Stimulated activated CD8-positive, alpha-beta memory T cell treated with anti-CD3 and anti-CD28 coated beads, Interleukin-4, amount 100 ng/mL, for 48 hours (primary cell): ENCODE measurements at regions not wholly inside any gene's neighbourhood (a gene's known extent, or its start where the extent isn't known, plus 50 kb on each side); places are given as distances from the start of the nearest gene placed in this dataset.

Experiments
- DNase-seq: peaks from one replicate; pipeline ENCODE4 v3.0.0-alpha.2; 2020

DNA sequence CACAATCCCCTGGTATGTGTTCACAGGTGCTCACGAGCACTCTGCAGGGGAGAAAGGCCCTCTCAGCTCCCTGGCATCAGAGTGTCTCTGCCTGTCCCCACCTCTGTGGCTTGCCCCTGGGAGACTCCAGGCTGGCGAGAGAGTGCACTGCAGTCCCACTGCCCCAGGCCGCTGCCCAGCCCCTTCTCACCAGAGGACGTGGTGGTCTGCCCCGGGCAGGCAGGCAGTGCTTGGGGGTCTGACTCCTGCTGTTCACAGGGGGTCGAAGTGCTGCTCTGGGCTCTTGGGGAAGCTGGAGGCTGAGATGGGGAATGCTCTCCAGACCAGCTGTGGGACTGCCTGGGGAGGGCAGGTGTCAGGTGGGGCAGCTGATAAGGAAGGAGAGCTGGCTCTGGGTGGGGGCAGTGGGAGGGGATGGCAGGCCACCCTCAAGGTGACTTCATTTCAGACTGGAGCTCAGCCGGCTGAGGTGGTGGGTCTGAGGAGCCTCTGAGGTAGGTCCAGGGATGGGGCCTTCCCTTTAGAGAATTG is 151.0 kb upstream of the B3GAT1 start:
- no peak for DNase-seq

DNA sequence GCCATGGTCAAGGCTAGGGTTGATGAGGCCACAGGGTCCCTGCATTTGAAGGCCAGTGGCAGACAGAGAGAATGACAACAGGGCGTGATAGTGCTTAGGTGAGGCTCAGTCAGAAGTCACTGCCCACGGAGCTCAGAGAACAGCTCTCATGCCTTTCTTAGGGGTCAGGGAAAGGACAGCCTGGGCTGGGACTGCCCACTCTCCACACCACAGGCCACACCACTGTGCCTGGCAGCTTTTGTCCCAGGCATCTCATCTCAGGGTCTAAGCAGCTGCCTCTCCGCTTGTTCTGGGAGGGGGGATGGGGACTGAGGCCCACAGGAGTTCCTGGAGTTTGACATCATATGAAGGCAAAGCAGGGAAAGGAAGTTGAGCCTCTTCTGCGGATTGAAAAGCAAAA is 150.2 kb upstream of the B3GAT1 start:
- DNase-seq, result no peak

DNA sequence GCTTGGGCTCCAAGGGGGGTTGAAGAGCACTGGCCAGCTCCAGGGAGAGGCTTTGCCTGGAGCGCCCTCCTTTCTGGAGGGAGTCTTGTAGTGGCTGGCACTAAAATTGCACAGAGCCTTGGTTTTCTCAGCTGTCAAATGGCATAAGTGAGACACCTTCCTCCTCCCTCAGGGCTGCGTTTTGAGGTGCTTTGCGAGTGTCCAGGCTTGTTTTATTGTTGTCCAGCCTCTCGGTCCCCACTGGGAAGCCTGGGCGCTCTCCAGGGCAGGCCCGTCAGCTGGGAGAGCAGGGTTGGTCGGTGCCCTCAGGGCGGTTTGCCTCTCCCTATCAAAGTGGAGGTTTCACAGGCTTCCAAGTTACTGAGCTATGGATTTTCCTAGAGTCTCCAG is 149.3 kb upstream of the B3GAT1 start:
- DNase-seq, result no peak

DNA sequence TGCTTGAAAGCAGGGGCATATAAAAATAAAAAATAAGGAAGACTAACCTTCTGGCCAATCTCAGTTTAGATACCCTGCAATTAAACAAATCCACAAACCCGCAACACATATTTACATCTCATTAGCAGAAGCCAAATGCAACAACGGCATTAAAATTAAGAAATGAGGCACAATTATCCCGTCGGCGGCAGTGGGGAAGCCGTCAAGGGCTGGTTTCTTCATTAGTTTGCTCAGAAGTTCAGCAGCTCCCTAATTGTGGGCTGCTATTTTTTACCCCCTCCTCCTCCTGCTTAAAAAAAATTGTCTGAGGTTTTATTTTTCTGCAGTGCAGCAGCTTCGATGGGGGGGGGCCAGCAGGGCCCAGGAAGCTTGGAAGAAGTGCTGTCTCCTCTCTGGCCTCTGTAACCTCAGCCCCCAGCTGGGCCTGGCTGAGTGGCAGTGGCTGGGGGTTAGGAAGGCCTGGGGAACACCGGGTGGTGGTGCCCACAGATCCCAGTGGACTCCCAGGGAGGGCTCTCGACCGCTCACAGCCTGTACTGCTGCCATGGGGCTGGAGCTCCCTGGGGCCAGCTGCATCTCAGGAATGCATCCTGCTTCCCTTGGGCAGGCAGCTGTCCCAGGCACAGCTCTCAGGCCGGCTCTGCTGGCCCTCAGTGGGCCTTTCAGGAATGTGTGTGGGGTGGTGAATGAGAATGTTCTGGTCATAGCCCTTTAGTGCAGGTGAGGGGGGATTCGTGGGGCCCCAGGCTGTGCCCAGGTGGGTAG is 148.7 kb upstream of the B3GAT1 start:
- DNase-seq, result no peak

DNA sequence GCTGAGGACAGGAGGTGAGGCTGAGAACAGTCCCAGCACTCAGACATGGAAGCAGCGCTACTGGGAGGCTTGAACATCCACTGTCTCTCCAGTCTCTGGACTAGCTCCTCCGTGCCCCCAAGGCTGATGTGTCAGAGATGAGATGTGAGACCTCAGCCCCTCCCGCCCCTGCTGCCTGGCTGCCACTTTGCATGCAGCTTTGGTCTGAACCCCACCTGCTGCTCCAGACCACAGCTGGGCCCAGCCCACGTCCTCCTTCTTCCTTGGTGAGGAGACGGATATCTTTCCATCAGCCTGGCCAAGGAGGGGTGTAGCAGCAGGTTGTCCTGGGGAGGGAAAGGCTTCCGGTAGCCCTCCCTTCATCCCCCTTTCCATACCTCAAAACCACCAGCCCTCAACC is 148.0 kb upstream of the B3GAT1 start:
- no peak for DNase-seq

DNA sequence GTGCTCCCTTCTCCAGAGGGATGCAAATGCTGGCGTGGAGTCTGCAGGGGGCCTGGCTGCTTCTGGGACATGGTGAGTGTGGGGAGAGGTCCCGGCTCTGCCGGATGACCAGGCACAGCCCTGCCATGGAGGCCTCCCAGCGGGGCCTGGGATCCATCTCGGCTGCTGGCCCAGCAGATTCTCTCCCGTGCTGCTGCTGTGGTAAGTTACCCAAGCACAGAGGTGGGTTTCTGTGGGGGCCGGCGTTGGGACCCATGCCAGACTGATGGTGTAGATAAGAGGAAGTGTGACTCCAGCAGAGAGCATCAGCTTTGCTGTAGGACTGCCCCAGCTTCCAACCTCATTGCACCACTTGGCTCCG is 147.5 kb upstream of the B3GAT1 start:
- DNase-seq, result no peak

DNA sequence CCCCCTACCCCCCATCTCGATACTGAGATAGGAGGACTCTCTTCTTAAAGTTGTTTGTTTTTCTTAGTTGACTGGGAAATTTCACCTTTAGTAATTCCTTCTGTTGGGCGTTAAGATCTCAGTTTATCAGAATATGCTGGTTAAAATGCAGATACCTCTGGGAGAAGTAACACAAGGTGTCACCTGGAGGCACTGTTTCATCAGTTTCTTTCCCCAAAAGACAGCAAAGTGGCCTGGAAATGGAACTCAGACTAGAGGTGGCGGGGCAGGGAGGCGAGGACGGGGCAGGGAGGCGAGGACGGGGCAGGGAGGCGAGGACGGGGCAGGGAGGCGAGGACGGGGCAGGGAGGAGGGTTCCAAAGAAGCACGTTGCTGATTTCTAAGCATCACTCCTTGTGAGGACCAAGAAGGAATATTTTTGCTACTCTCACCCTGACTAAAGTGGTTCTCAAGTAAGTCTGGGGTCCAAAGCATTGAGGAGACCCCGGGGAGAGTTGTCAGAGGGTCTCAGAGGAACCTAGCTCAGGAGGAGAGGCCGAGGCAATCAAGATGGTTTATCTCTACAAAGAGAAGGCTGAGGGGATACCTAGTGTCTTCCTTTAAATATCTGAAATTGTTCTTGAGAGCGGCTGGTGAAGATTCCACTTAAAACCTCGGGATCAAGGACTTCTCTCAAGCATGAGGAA is 147.0 kb upstream of the B3GAT1 start:
- DNase-seq, result no peak

DNA sequence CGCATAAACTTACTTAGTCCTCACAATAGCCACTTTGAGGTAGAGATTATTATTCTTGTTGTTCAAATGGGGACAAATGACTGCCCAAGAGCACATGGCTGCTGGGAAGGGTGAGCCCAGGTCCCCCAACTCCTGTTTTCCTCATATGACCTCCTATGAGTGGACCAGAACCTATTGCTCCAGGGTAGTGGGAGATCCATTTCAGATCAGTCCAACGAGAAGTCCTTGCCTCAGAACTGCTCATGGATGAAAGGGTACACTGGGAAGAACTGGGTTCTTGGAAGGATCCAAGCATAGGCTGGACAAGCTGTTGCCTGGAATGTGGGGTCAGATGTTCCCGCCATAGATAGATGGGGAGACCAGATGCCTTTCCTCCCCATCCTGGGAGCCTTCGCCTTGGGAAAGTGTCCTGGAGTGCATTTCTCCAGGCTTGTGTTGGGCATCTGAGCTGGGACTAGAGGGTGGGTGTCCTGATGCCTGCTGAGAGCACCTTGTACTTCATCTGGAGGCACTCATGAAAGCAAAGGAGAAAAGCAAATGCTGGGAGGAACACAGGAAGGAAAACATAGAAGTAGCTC is 146.3 kb upstream of the B3GAT1 start:
- no peak for DNase-seq

DNA sequence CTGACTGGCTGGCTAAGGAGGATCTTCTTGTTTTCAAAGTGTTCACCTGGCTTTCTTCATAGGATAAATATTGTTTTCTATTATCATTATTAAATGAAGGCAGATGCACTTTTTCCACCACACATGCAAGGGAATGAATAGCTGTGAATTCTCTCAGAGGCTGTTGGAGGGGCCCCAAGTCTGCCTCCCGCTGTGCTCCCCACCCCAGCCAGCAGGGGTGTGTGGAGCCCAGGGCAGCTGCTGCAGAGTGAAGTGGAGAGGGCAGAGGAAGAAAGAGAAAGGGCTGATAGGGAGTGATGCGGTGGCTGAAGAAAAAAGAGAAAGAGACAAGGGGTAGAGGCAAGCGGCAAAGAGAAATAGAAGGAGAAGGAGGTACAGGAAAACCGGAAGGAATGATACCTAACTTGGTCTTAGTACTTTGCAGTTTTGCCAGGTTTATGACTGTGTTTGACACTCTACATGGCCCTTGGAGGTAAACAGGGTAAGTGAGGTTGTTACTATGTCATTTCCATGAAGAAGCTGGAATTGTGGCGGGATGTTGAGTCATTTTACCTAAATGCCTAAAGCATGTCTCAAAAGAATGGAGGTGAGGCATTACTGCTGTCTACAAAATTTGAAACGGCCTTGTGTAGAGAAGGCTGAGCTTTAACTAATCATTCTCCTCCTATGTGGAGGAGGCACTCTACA is 145.7 kb upstream of the B3GAT1 start:
- no peak for DNase-seq

DNA sequence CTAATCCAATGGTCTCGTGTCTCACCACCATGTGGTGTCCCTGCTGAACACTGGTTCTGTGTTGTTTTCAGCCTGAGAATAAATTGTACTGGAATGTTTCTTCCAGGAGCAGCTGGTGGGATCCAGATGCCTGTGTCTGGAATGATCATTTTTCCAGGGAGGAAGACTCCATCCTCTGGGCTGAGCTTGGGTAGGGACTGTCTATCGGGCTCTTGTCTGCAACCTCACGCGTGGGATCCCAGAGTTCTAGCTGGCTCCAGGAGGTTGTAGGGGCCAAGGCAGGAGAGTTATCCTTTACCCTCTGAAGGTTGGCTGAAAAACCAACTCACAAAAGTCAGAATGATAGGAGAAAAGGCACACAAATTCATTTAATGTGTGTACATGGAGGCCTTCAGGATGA is 144.1 kb upstream of the B3GAT1 start:
- DNase-seq, result no peak

DNA sequence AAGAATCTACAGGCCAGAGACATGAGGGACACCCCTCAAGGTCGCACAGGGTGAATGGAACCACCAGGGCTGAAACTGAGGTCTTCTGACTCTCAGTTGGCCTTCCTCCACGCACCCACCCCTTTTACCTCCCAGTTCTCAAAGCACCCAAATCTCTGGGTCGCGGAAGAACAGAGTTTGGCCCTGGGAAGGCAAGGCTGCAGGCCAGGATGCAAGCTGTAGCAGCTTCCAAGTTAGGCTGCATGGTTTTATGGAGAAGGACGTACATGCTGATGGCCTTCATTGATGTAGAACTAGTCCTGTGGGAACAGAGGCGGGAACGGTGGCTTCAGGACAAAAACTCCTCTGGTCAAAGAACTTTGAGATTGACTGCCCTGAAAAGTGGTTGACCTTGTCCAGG is 143.5 kb upstream of the B3GAT1 start:
- DNase-seq, result no peak

DNA sequence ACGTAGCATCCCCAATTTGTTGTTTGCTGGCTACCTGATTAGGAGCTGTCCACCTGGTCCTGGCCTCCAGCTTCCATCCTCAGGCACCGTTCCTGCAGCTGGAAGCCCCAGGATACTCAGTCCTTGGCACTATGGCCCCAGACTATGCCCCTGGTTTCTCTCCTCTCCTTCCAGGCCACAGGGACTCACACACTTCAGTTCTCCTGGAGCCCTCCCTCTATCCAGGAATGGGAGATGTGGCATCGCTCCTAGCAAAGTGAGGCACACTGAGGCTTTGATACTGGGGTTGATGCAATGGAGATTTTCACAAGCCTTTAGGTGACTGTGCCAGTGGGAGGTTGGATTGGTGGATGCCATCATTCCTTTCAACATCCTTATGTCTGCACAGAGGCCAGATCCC is 142.8 kb upstream of the B3GAT1 start:
- no peak for DNase-seq

DNA sequence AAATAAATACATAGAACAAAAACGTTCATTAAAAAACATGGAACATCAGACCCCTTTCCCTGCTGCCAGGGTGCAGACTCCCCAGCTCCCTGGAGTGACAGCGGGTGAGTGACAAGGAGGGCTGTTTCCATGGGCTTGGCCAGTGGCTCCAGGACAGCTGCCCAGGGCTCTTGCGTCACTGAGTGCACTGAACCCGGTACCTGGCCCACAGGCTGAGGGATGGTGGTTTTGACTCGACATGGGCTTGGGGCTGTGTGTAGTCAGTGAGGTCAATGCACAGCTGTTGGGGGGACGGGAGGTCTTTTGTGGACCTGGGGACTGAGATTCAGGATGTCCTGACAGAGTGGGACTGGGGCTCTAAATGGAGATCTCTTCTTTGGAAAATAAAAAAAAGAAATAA is 142.1 kb upstream of the B3GAT1 start:
- no peak for DNase-seq

DNA sequence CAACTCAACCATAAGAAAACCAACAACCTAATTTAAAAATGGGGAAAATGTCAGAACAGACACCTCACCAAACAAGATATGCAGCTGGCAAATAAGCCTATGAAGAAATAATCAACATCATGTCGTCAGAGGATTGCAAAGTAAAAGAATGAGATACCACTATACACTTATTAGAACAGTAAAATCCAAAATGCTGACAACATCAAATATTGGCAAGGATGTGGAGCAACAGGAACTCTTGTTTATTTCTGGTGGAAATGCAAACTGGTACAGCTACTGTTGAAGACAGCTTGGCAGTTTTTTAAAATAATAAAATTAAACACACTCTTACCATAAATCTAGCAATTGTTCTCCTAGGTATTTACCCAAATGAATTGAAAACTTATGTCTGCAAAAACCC is 140.7 kb upstream of the B3GAT1 start:
- DNase-seq, result no peak

DNA sequence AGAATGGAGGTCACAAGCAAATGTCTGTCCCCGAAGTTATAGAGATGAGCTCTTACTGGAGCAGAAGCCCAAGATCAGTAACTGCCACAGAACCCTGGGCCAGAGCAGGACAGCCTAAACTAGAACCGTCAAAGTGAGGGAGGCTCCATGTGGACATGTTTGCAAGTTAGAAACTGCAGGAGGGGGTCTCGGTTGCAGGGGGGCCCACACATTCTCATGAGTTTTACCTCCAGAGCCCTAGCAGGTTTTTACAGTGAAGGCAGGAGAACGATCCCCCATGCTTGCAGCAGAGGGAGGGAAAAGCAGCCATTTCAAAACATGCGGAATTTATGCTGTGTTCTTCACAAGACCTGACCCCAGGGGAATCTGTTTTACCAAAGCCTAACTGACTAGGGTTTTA is 133.5 kb upstream of the B3GAT1 start:
- DNase-seq, result no peak

DNA sequence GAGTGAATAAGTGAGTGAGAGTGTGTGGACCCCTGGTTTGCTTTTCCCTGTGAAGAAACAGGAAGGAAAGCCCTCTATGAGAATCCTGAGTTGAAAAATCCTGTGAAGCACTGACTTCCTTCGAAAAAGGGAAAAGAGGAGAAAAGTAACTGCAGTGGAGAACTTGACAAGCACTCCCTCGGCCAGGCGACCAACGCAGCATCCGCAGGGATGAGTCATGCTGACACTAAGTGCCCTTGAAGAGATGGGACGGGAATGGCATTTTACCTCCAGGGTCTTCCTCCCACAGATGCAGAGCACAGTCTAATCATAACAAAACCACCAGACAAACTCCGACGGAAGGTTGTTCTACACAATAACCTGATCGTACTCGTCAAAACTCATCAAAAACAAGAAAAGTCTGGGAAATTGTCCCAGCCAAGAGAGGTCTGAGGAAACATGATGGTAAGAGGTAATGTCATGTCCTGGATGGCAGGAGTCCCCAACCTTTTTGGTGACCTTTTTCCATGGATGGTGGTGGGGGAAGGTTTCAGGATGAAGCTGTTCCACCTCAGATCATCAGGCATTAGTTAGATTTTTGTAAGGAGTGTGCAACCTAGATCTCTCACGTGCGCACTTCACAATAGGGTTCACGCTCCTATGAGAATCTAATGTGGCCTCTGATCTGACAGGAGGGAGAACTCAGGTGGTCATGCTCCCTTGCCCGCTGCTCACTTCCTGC is 132.2 kb upstream of the B3GAT1 start:
- DNase-seq, result no peak

DNA sequence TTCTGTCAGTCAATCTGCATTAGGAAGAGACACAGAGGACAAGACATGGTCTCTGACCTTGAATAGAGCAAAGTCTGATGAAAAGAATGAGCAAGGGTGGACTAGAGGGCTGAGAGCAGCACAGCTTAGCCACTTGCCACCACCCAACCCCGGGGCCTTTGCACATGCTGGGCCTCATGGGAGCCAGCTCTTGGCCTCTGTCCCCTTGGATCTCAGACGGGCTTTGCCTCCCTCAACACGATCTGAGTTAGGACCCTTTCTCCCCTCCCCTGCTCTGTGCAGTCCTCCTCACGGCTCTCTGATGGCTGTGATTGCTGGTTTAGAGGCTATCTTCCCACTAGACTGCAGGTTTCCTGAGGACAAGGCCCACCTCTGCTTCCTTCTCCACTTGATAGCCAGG is 131.6 kb upstream of the B3GAT1 start:
- DNase-seq, result no peak

DNA sequence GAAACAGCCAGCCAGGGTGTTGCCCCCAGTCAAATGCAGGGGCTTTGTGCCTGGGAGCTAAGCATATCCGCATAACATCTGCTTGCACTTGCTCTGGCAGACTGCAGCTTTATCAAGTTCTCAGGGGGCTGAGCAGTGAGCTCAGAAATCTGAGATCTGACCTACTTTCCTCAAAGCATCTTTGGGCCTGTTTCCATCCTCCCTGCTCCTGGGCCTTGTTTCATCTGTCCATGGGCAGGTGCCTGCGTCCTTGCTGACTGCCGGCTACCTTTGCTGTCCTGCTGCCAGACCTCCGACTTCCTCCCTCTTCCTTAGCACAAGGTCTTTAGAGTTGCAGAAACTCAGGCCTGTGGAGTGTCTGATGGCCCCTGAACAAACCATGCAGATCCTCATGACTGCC is 131.2 kb upstream of the B3GAT1 start:
- no peak for DNase-seq

DNA sequence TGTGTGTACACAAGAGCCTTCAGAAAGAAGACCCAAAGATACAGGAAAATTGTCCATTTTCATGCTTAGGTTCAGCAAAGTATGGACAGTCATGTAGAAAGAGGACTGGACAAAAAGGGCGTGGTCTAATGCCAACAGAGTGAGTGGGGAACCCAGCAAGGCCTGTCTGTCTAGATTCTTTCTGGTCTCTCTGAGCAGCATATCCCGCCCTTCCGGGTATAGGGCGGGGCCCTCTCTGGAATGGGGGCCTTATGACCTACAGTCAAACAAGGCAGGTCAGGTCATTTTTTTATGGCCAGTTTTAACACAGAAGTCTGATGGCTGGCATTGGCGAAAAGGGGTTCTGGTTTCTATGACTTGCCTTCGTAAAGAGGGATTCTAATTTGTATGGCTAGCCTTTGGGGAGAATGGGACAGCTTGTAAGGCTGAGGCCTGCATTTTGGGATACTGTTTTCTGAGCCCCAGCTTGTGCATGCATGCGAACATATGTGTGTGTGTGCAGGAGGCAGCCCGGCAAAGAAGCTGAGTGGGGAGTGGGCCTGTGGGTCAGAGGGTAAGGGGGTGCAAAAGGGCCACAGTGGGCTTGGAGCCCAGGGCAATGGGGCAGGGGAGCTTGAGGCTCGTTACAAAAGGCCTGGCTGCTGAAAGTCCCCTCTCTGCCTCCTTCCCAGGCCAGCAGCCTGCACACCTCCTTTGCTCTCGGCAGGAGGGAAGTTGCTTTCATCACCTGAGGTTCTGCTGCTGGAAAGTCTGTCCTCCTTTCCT is 130.5 kb upstream of the B3GAT1 start:
- no peak for DNase-seq

DNA sequence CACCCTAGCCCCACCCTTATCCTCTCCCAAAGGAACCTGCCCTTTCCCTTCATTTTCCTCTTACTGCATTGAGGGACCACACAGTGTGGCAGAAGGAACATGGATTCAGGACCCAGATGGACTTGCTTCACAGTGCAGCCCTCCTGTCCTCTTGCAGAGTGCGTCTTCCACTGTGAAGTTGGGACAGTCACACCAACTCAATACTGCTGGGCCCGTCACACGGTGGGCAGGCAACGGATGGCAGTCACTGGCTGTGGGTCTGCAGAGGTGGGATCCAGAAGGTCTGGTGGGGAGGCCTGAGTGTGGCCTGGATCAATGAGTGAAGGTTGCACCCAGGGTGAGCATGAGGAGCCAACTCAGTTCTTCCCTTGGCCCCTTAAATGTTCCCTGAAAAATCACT is 129.9 kb upstream of the B3GAT1 start:
- no peak for DNase-seq

DNA sequence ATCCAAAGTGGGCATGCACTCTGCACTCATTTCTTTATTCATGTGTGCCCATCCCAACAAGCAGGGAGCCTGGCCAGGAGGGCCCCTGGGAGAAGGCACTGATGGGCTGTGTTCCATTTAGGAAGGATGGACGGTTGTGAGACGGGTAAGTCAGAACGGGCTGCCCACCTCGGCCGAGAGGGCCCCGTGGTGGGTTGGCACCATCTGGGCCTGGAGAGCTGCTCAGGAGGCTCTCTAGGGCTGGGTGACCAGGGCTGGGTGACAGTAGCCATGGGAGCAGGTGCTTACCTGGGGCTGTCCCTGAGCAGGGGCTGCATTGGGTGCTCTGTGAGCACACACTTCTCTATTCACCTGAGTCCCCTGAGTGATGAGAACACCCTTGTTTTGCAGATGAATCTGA is 129.3 kb upstream of the B3GAT1 start:
- no peak for DNase-seq

DNA sequence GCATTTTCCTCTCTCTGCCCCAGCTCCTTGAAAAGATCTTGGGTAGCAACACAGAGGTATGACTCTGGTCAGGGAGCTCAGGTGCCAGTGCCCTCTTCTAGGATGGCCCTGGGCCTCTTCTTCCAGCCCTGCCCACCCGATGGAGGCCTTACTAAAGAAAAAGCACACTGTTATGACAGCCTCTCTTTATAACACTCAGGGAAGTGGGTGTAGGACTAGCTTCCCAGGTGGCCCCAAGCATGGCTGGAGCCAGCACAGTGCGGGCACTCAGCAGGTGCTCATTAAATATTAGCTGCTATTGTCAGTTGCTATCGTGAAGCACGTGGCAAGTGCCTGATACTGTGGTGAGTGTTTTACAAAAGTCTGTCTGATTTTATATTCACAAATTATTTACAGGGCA is 127.2 kb upstream of the B3GAT1 start:
- DNase-seq, result no peak
